ENCODE measurements at regions not wholly inside any gene's neighbourhood (a gene's known extent, or its start where the extent isn't known, plus 50 kb on each side); places are given as distances from the start of the nearest gene placed in this dataset.
"Not testable (repeated sequence)": the region's sequence is repeated elsewhere in the genome, so short reads cannot be mapped to it uniquely, and the experiment has no call there.

DNA sequence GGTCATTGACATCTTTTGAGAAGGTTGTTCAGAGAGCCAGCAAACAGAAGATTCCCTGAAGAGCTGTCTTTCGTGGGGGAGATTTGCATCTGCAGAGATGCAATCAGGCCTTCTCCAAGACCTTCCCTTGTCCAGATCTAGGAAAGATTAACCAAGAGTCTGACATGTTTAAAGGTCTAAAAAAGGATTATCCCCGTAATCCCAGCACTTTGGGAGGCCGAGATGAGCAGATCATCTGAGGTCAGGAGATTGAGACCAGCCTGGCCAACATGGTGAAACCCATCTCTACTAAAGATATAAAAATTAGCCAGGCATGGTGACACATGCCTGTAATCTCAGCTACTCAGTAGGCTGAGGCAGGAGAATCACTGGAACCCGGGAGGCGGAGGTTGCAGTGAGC, 169.6 kb upstream of the IRF2BP2 start:
- DNase-seq; H3K4me3 ChIP-seq (ENCODE audit: low read length); H3K27me3 ChIP-seq (ENCODE audit: control insufficient read depth, insufficient read depth); H3K9me3 ChIP-seq (ENCODE audit: control insufficient read depth, low read length); ATAC-seq; H3K4me1 ChIP-seq (ENCODE audit: control insufficient read depth, insufficient read depth, low read length); intact Hi-C loops (cut with DNase I); H3K27ac ChIP-seq (ENCODE audit: low read length): not testable (repeated sequence)
- 83% methylated on average over 5 of the region's 5 CpGs for WGBS

DNA sequence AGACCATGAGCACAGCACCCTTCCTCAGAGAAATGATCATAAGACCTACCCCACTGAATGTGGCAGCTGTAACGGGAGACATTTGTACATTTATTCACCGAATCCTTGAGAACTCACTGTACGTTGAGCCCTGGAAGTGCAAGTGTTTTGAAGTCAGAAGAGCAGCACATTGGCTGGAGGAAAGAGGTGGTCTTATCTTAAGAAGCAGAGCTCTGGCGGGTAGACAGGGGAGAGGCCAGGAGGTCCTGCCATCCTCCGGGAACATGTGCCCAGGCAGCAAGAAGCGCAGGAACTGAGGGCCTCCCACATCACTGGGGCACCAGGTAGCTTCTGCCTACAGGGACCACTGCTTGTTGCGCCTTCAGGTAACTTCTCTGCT, 169.2 kb upstream of the IRF2BP2 start:
- Histone ChIP-seq H3K4me3 (ENCODE audit: low read length) (no peak overlapping the region), H3K27ac (ENCODE audit: low read length) (no peak overlapping the region), H3K27me3 (ENCODE audit: control insufficient read depth, insufficient read depth) (peaks cover 3% of the 10 kb centered on the region), H3K4me1 (ENCODE audit: control insufficient read depth, insufficient read depth, low read length) (no peaks in the 10 kb centered on the region), H3K9me3 (ENCODE audit: control insufficient read depth, low read length) (no peaks in the 10 kb centered on the region)
- 76% methylated on average over 7 of the region's 7 CpGs for WGBS
- DNase-seq (no peak), ATAC-seq (peak in 1 of 2 donors; percentile 2)
- intact Hi-C loops (cut with DNase I): no loop called here

DNA sequence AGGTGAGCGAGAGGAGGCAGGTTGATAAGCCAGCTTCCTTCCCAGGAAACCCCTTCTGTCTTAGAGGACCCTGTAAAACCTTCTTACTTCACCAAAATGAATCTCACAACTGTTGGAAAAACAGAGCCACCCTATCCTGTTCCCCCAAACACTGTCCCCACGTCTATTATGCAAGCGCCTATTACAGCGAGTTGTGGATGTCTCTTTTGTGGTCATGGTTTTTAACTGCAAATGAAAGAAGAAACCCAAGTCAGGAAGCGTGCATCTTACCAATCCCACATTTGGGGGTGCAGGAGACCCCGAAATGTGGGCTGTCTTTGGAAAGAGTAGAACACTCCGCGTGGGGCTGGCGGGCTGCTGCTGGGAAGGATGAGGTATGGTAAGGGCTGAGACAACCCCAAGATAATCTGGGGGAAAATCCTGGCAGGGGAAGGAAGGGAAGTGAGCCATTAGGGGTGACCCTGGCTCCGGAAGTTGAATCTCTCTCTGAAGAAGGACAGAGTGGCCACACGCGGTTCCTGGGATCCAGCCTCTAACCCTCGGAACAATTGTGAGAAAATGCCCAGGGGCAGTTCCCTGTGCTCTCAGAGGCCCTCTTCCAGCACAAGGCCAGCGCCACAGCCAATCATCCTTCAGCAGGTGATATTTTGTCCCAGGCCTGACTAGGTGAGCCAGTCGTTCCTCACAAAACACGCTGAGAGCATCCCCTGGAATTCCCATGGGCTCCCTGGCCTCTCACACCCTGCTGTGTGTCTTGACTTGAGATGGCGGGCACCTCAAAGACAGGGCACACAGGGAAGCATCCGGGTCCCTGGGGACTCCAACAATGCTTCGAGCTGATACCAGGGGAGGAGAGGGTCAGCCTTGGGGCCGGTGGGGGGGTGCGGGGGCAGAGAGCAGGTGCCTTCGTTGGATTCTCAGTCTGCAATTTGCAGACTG, 168.5 kb upstream of the IRF2BP2 start:
- H3K27ac ChIP-seq (ENCODE audit: low read length): no peak overlapping the region
- WGBS: 70% methylated on average over 22 of the region's 22 CpGs
- peaks cover 3% of the 10 kb centered on the region for H3K27me3 ChIP-seq (ENCODE audit: control insufficient read depth, insufficient read depth)
- DNase-seq: peak in 2 of 3 donors; percentile 36 to 66
- peak; percentile 10 to 21 for ATAC-seq
- intact Hi-C loops (cut with DNase I): no loop called here
- H3K4me1 ChIP-seq (ENCODE audit: control insufficient read depth, insufficient read depth, low read length): no peaks in the 10 kb centered on the region
- H3K9me3 ChIP-seq (ENCODE audit: control insufficient read depth, low read length): no peaks in the 10 kb centered on the region
- H3K4me3 ChIP-seq (ENCODE audit: low read length): no peak overlapping the region

DNA sequence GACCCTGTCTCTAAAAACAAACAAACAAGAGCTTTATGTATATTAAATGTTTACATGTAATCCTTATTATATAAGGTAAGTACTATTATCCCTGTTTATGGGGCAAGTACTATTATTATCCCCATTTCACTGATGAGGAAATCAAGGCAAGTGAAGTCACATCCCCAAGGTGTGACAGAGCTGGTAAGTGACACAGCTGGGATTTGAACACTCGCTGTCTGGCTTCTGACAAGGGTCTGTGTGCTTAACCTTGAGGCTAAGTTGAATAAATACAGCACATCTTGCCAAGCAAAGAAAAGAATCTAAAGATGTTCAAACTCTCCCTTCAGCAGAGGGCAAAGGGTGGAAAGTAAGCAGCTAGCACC, 167.9 kb upstream of the IRF2BP2 start:
- DNase-seq: no peak
- Histone ChIP-seq H3K9me3 (ENCODE audit: control insufficient read depth, low read length) (no peaks in the 10 kb centered on the region), H3K4me3 (ENCODE audit: low read length) (no peak overlapping the region), H3K27ac (ENCODE audit: low read length) (no peak overlapping the region), H3K4me1 (ENCODE audit: control insufficient read depth, insufficient read depth, low read length) (no peaks in the 10 kb centered on the region), H3K27me3 (ENCODE audit: control insufficient read depth, insufficient read depth) (peaks cover under 1% of the 10 kb centered on the region)
- intact Hi-C loops (cut with DNase I): no loop called here
- 87% methylated on average over 1 of the region's 1 CpG for WGBS
- no peak for ATAC-seq

DNA sequence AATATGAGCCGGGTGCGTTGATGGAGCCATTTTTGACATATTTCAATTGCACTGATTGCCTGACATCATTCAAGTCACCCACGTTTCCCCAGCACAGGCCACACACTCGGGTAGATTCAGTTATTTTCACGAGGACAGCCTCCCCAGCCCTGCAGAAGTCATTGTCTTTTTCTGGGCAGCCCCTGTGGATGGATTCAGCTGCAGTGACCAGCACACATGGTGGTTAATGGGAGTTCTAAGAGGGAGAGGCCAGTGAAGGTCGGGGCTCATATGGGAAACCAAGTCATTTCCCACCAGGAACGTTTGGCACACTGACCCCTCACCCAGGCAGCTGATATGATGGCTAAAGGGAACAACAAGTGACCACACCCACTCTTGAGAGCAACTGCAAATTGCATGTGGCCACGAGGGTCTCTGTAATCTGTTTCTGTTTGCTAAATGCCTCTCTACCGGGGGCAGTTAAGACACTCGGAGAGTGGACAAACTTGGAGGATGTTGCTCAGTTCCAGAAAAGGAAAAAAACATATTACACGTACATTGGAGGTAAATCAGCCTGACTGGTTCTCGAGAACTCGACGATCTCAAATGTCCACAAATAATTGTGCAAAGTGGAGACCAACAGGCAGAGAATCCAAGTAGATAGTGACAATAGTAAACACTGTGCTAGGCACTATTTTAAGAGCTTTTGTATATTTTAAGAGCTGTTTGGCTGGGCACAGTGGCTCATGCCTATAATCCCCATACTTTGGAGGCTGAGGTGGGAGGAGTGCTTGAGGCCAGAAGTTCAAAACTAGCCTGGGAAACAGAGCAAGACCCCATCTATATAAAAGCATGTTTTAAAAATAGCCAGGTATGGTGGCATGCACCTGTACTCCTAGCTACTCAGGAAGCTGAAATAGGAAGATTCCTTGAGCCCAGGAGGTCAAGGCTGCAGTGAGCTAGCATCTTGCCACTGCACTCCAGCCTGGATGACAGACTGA, 167.2 kb upstream of the IRF2BP2 start:
- Histone ChIP-seq H3K9me3 (ENCODE audit: control insufficient read depth, low read length) (no peaks in the 10 kb centered on the region), H3K27me3 (ENCODE audit: control insufficient read depth, insufficient read depth) (no peaks in the 10 kb centered on the region), H3K27ac (ENCODE audit: low read length) (no peak overlapping the region), H3K4me3 (ENCODE audit: low read length) (no peak overlapping the region), H3K4me1 (ENCODE audit: control insufficient read depth, insufficient read depth, low read length) (no peaks in the 10 kb centered on the region)
- no peak for DNase-seq
- intact Hi-C loops (cut with DNase I): no loop called here
- no peak for ATAC-seq
- WGBS: 60% methylated on average over 14 of the region's 14 CpGs

DNA sequence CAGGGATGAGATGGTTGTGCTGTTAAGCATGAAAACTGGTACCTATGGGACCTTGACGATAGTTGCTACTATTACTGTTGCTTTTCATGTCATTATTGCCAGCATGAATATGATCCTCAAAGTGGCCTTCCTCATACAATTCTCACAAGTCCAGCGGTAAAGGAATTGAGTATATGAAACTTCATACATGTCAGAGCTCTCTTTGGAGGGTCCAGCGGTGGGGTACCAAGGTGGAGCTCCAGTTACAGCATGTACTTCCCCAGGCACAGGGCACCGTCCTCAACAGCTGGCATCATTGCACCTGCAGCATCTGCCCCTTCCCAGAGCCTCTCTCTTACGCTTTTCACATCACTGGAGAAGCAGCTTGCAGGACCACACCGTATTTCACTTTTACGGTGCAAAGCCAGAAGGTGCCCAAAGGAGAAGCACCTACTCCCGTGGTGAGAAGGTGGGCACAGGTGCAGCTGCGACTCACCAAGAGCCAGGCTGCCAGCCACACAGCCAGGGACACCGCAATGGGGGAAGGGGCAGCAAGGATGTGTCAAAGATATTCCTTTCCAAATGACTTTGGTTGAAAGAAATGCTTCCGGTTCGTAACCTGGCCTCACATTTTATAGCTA, 166.4 kb upstream of the IRF2BP2 start:
- intact Hi-C loops (cut with DNase I): no loop called here
- peak in 1 of 3 donors; percentile 54 for DNase-seq
- Histone ChIP-seq H3K27me3 (ENCODE audit: control insufficient read depth, insufficient read depth) (no peaks in the 10 kb centered on the region), H3K27ac (ENCODE audit: low read length) (no peak overlapping the region), H3K4me3 (ENCODE audit: low read length) (no peak overlapping the region), H3K4me1 (ENCODE audit: control insufficient read depth, insufficient read depth, low read length) (peaks cover 4% of the 10 kb centered on the region), H3K9me3 (ENCODE audit: control insufficient read depth, low read length) (no peaks in the 10 kb centered on the region)
- no peak for ATAC-seq
- WGBS: 91% methylated on average over 12 of the region's 12 CpGs

DNA sequence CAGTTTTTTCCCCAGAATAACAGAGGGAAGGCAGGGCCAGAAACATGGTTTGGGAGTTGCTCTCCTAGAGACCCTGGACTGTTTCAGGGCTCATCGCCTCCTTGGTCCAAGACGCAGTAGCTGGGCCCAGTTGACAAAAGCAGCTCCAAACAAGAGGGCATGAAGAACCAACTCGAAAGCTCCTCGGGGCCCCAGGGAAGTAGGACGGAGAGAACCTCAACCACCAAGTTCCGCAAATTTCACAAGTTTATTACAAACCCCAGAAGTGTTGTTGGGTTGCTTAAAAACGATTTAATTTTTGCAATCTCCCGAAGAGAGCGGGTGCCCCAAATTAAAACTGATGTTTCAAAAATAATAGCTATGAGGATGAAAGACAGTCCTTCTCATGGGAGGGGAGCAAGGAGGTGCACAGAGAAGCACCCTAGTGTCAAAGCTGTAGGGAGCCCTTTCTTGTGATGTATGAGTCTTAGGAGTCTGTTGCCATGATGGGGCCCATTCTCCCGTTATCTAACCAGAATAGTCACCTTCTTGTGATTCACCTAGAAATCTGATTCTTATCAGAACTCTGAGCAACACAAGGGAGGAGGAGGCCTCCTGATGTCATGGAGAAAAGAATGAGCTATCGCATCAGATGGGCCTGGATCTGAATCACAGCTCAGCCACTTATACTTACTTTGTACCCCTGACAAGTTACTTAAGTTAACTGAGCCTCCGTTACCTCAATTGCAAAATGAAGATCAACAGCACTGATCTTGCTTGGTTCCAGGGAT, 165.7 kb upstream of the IRF2BP2 start:
- no peak overlapping the region for H3K27ac ChIP-seq (ENCODE audit: low read length)
- 90% methylated on average over 12 of the region's 12 CpGs for WGBS
- H3K27me3 ChIP-seq (ENCODE audit: control insufficient read depth, insufficient read depth): no peaks in the 10 kb centered on the region
- H3K4me1 ChIP-seq (ENCODE audit: control insufficient read depth, insufficient read depth, low read length): peaks cover 4% of the 10 kb centered on the region
- intact Hi-C loops (cut with DNase I): no loop called here
- no peak overlapping the region for H3K4me3 ChIP-seq (ENCODE audit: low read length)
- DNase-seq (no peak), ATAC-seq (no peak)
- H3K9me3 ChIP-seq (ENCODE audit: control insufficient read depth, low read length): no peaks in the 10 kb centered on the region

DNA sequence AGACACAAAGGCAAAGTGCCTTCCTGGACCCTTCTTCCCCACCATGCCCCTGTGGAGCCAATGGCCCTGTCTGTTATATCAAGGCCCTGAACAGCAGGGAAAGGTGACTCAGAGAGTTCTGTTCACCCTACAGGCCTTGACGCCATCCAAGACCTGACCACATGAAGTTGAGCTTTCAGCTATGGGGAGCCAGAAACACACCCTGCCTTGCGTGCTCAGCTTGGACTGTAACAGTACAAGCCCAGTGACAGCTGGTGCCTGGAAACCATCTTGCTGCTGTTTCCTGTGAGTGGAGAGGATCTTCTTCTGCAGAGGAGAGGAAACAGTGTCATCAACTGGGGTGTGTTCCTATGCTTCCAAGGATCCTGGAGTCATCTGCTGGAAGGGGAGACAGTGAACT, 165.0 kb upstream of the IRF2BP2 start:
- WGBS: 90% methylated on average over 2 of the region's 2 CpGs
- ATAC-seq (no peak), DNase-seq (no peak)
- Histone ChIP-seq H3K27ac (ENCODE audit: low read length) (no peak overlapping the region), H3K4me1 (ENCODE audit: control insufficient read depth, insufficient read depth, low read length) (peaks cover 4% of the 10 kb centered on the region), H3K4me3 (ENCODE audit: low read length) (no peak overlapping the region), H3K9me3 (ENCODE audit: control insufficient read depth, low read length) (no peaks in the 10 kb centered on the region), H3K27me3 (ENCODE audit: control insufficient read depth, insufficient read depth) (no peaks in the 10 kb centered on the region)
- intact Hi-C loops (cut with DNase I): no loop called here

DNA sequence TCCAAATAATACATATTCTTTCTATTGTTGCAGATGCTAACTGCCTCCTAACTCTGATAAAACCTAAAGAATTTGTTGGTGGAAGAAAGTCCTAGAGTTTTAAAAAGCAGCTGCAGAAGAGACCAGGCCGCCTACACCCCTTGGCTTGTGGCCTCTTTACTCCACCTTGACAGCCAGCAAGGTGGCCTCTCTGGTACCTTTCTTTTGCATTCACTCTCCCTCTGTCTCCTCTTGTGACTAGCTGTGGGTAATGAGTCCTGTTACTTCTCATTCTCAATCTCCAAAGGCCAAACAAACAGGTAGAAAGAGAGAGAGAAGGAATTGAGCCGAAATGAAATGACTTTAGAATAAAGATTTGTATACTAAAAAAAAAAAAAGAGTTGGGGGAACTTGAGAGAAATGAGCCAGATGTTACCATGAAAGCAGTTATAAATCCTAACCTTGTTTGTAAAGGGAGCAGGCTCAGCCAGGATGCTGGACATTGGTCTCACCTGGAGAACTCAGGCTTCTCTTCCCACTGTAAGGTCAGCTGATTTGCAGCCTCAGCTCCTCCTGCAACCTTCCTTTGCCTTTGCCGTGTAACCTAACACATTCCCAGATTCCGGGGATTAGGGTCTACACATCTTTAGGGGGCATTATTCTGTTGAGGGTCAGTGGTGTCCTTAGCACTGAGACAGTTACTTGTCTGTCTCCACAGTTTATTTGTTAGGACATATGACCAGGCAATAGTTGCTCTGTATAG, 164.1 kb upstream of the IRF2BP2 start:
- Histone ChIP-seq H3K4me1 (ENCODE audit: control insufficient read depth, insufficient read depth, low read length) (peaks cover 4% of the 10 kb centered on the region), H3K4me3 (ENCODE audit: low read length) (no peak overlapping the region), H3K27ac (ENCODE audit: low read length) (no peak overlapping the region), H3K27me3 (ENCODE audit: control insufficient read depth, insufficient read depth) (no peaks in the 10 kb centered on the region), H3K9me3 (ENCODE audit: control insufficient read depth, low read length) (no peaks in the 10 kb centered on the region)
- intact Hi-C loops (cut with DNase I): no loop called here
- DNase-seq (no peak), ATAC-seq (no peak)
- 92% methylated on average over 4 of the region's 4 CpGs for WGBS

Data from right cardiac atrium (tissue), 5 donors.